ENCODE measurements at regions not wholly inside any gene's neighbourhood (a gene's known extent, or its start where the extent isn't known, plus 50 kb on each side); places are given as distances from the start of the nearest gene placed in this dataset.

DNA sequence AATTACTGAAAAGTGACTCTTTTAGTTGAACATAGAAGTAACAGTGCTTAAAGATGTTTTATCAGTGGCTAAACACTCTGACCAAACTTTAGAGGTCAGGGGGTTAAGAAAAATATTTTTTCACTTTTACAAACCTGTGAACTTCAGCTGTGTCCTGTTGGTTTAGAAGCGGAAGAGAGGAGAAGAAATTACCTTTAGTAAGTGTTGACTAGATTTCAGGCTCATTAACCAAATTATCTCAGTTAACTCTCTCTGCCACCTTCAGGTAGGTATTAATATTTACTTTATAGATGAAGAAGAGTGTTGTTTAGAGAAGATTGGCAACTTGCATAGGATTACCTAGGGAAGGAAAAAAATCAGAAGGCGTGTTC is 151.9 kb upstream of the CMC1 start:
- Mint-ChIP-seq H3K27ac (no peak overlapping the region), H3K27me3 (no peaks in the 10 kb centered on the region), H3K4me1 (ENCODE audit: low read depth) (no peaks in the 10 kb centered on the region), H3K4me3 (ENCODE audit: low read depth) (no peak overlapping the region), H3K36me3 (ENCODE audit: insufficient read depth) (peaks cover 3% of the 10 kb centered on the region), H3K9me3 (ENCODE audit: low read depth) (peaks cover 16% of the 10 kb centered on the region)
- no peak for DNase-seq (ENCODE audit: low spot score, unreplicated experiment)
- TF ChIP-seq, protein P1, sequence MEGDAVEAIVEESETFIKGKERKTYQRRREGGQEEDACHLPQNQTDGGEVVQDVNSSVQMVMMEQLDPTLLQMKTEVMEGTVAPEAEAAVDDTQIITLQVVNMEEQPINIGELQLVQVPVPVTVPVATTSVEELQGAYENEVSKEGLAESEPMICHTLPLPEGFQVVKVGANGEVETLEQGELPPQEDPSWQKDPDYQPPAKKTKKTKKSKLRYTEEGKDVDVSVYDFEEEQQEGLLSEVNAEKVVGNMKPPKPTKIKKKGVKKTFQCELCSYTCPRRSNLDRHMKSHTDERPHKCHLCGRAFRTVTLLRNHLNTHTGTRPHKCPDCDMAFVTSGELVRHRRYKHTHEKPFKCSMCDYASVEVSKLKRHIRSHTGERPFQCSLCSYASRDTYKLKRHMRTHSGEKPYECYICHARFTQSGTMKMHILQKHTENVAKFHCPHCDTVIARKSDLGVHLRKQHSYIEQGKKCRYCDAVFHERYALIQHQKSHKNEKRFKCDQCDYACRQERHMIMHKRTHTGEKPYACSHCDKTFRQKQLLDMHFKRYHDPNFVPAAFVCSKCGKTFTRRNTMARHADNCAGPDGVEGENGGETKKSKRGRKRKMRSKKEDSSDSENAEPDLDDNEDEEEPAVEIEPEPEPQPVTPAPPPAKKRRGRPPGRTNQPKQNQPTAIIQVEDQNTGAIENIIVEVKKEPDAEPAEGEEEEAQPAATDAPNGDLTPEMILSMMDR (IDR thresholded peaks at IDR 0.05; ENCODE audit: unreplicated experiment), result no peak

- no peak overlapping the region for H3K4me3 Mint-ChIP-seq (ENCODE audit: low read depth)
- DNase-seq (ENCODE audit: low spot score, unreplicated experiment), result no peak
- H3K9me3 Mint-ChIP-seq (ENCODE audit: low read depth), result peaks cover 31% of the 10 kb centered on the region
- TF ChIP-seq, protein P1 (IDR thresholded peaks at IDR 0.05; ENCODE audit: unreplicated experiment), result no peak
- H3K27ac Mint-ChIP-seq, result no peak overlapping the region
- H3K4me1 Mint-ChIP-seq (ENCODE audit: low read depth), result no peaks in the 10 kb centered on the region
- no peaks in the 10 kb centered on the region for H3K36me3 Mint-ChIP-seq (ENCODE audit: insufficient read depth)
- no peaks in the 10 kb centered on the region for H3K27me3 Mint-ChIP-seq
These were observed 142.1 kb upstream of the CMC1 start for GRCh38 chr3:28099296-28099695.

- no peak for DNase-seq (ENCODE audit: low spot score, unreplicated experiment)
- Mint-ChIP-seq H3K36me3 (ENCODE audit: insufficient read depth) (no peaks in the 10 kb centered on the region), H3K4me1 (ENCODE audit: low read depth) (no peaks in the 10 kb centered on the region), H3K27ac (no peak overlapping the region), H3K4me3 (ENCODE audit: low read depth) (no peak overlapping the region), H3K9me3 (ENCODE audit: low read depth) (peaks cover 28% of the 10 kb centered on the region), H3K27me3 (no peaks in the 10 kb centered on the region)
- TF ChIP-seq, protein P1 (IDR thresholded peaks at IDR 0.05; ENCODE audit: unreplicated experiment), result no peak
These were observed 139.7 kb upstream of the CMC1 start for GRCh38 chr3:28101705-28102104.

DNA sequence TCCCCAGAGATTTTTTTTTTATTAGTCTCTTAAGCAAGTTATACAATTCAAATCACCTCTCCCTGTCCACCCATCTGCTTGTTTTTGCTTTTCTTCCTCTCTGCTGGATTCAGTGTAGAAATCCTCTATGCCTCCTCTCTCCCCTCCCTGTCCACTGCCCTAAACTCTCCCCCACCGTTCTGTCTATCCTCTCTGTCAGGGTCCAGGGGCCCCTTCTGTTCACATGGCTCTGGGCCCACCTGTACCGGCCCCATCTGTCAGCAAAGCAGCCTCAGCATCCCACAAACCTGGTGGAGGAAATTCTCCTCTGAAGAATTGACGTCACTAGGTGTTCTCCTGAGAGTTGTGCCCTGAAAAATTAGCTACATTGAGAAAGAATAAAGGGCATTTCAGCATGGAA is 137.6 kb upstream of the CMC1 start:
- no peak overlapping the region for H3K27ac Mint-ChIP-seq
- no peaks in the 10 kb centered on the region for H3K36me3 Mint-ChIP-seq (ENCODE audit: insufficient read depth)
- TF ChIP-seq, protein P1 (IDR thresholded peaks at IDR 0.05; ENCODE audit: unreplicated experiment), result no peak
- H3K4me3 Mint-ChIP-seq (ENCODE audit: low read depth), result no peak overlapping the region
- H3K27me3 Mint-ChIP-seq, result no peaks in the 10 kb centered on the region
- peaks cover 19% of the 10 kb centered on the region for H3K9me3 Mint-ChIP-seq (ENCODE audit: low read depth)
- no peak for DNase-seq (ENCODE audit: low spot score, unreplicated experiment)
- no peaks in the 10 kb centered on the region for H3K4me1 Mint-ChIP-seq (ENCODE audit: low read depth)

DNA sequence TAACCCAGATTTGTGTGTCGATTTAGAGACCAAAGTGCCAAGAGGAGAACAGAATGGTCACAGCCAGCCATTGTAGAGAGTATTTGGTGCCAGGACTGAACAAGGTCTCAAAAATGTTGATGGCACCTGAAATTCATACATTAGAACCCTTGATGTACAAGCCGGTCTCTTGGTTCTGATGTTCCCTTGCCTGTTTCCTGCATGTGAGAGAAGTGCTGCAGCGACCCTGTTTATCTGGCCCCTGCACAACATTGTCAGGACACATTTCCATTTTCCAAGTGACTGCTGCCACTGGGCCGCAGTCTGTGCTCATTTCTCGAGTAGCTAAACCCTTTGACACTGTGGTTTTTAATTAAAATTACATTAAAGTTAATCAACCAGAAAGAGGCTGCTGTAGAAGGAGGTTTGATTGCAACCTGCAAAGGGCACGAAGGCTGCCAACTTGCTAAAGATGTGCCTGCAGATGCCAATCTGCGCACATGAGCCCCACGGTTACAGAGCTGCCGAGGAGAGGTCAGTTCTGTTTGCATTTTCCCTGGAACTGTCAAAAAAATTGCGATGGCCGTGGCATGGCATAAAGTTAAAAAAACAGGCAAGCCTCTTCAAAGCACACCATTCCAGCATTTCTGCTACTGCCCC is 136.4 kb upstream of the CMC1 start:
- no peak for DNase-seq (ENCODE audit: low spot score, unreplicated experiment)
- H3K27ac Mint-ChIP-seq, result no peak overlapping the region
- peaks cover 9% of the 10 kb centered on the region for H3K9me3 Mint-ChIP-seq (ENCODE audit: low read depth)
- H3K4me1 Mint-ChIP-seq (ENCODE audit: low read depth), result no peaks in the 10 kb centered on the region
- TF ChIP-seq, protein P1 (IDR thresholded peaks at IDR 0.05; ENCODE audit: unreplicated experiment), result no peak
- H3K4me3 Mint-ChIP-seq (ENCODE audit: low read depth), result no peak overlapping the region
- H3K27me3 Mint-ChIP-seq, result no peaks in the 10 kb centered on the region
- no peaks in the 10 kb centered on the region for H3K36me3 Mint-ChIP-seq (ENCODE audit: insufficient read depth)

Data from progenitor cell of endocrine pancreas (in vitro differentiated cells).